ENCODE measurements at regions not wholly inside any gene's neighbourhood (a gene's known extent, or its start where the extent isn't known, plus 50 kb on each side); places are given as distances from the start of the nearest gene placed in this dataset.

GRCh38 chr12:102611995-102612394, 131.6 kb upstream of the IGF1 start:
- Histone ChIP-seq H2AK5ac (ENCODE audit: low read depth, low read length) (no peak overlapping the region), H3K27me3 (ENCODE audit: control insufficient read depth, insufficient read depth, low read length) (no peaks in the 10 kb centered on the region), H3K9me3 (ENCODE audit: control insufficient read depth, insufficient read depth, low read length) (no peaks in the 10 kb centered on the region), H3K56ac (ENCODE audit: extremely low read depth, insufficient read depth, low read length) (no peak overlapping the region), H3K18ac (ENCODE audit: low read depth, low read length) (no peak overlapping the region), H2BK5ac (ENCODE audit: low read depth, low read length, poor library complexity, severe bottlenecking) (no peak overlapping the region), H2BK20ac (ENCODE audit: low read depth, low read length) (no peak overlapping the region), H3K14ac (replicated peaks; ENCODE audit: low read depth, low read length) (no peak overlapping the region), H2BK15ac (ENCODE audit: low read depth, low read length) (no peak overlapping the region), H3K4me1 (ENCODE audit: control insufficient read depth, insufficient read depth, low read length) (no peaks in the 10 kb centered on the region), H3K36me3 (ENCODE audit: control insufficient read depth, insufficient read depth, low read length) (no peaks in the 10 kb centered on the region), H4K20me1 (ENCODE audit: insufficient read depth, low read length) (no peaks in the 10 kb centered on the region), H3K9me1 (ENCODE audit: insufficient read depth, low read length) (no peaks in the 10 kb centered on the region), H2BK120ac (ENCODE audit: low read depth, low read length) (no peak overlapping the region), H3K27ac (ENCODE audit: insufficient read depth, low read length) (no peak overlapping the region), H4K8ac (ENCODE audit: low read depth in 2 of 2, low read length in 2 of 2) (no peak overlapping the region), H3K4me2 (ENCODE audit: low read depth, low read length) (no peak overlapping the region), H4K91ac (ENCODE audit: insufficient read depth, low read depth, low read length) (no peak overlapping the region), H2AFZ (replicated peaks; ENCODE audit: low read length, poor library complexity) (no peak overlapping the region), H3K4ac (ENCODE audit: low read depth, low read length) (no peak overlapping the region), H3K23ac (ENCODE audit: low read depth, low read length) (no peak overlapping the region), H3K4me3 (ENCODE audit: insufficient read depth, low read depth, low read length) (no peak overlapping the region), H3K9ac (ENCODE audit: low read depth, low read length) (no peak overlapping the region), H2AK9ac (replicated peaks; ENCODE audit: low read depth, low read length, poor library complexity) (no peak overlapping the region), H3K79me1 (ENCODE audit: low read depth in 1 of 2, low read length in 2 of 2) (no peaks in the 10 kb centered on the region), H4K5ac (ENCODE audit: low read depth, low read length) (no peak overlapping the region)
- dilution Hi-C loops (cut with HindIII; ENCODE audit: low sequenced_read_pairs, unreplicated experiment): no loop called here
- ATAC-seq (ENCODE audit: low read depth): no peak
- no peak for DNase-seq
- BruUV-seq (replicated peaks): no TSS peak
- POLR2A ChIA-PET (ENCODE audit: unreplicated experiment): no interaction called here
- TF ChIP-seq MAFK (IDR thresholded peaks at IDR 0.05; ENCODE audit: low read depth, low read length): no peak
- TF ChIP-seq MXI1 (IDR thresholded peaks at IDR 0.05; ENCODE audit: borderline replicate concordance, low read depth, low read length): no peak
- no peak for TF ChIP-seq RAD21 (IDR thresholded peaks at IDR 0.05; ENCODE audit: low read length)
- TF ChIP-seq CHD1 (IDR thresholded peaks at IDR 0.05; ENCODE audit: low read depth, low read length): no peak
- no peak for TF ChIP-seq CEBPB (IDR thresholded peaks at IDR 0.05; ENCODE audit: low read depth, low read length)
- no peak for TF ChIP-seq SMC3 (IDR thresholded peaks at IDR 0.05; ENCODE audit: low read depth, low read length)
- TF ChIP-seq ELK1 (IDR thresholded peaks at IDR 0.05; ENCODE audit: borderline replicate concordance, low read depth, low read length): no peak
- no peak for TF ChIP-seq RFX5 (IDR thresholded peaks at IDR 0.05; ENCODE audit: low read depth, low read length)
- no peak for TF ChIP-seq NFE2L2 (IDR thresholded peaks at IDR 0.05; ENCODE audit: low read depth, low read length)
- no peak for TF ChIP-seq USF2 (IDR thresholded peaks at IDR 0.05; ENCODE audit: low read depth, low read length)
- no peak for TF ChIP-seq POLR2A (IDR thresholded peaks at IDR 0.05; ENCODE audit: low read depth, low read length)
- no peak for TF ChIP-seq FOS (IDR thresholded peaks at IDR 0.05; ENCODE audit: low read depth, low read length)
- TF ChIP-seq BHLHE40 (IDR thresholded peaks at IDR 0.05; ENCODE audit: low read depth, low read length): no peak
- no peak for TF ChIP-seq MAZ (IDR thresholded peaks at IDR 0.05; ENCODE audit: borderline replicate concordance, low read depth, low read length)
- no peak for TF ChIP-seq RCOR1 (IDR thresholded peaks at IDR 0.05; ENCODE audit: insufficient replicate concordance, low read length)
- TF ChIP-seq CTCF (conservative IDR thresholded peaks at IDR 0.05; ENCODE audit: low read depth, low read length): no peak
- intact Hi-C loops (cut with micrococcal nuclease): no loop called here
- in situ Hi-C loops (cut with MboI; ENCODE audit: low sequenced_read_pairs): no loop called here
- CTCF ChIA-PET: no interaction called here
- WGBS, 2 experiments (ENCODE audit: extremely low coverage in 2 of 2, insufficient read length in 1 of 2): no CpG with 5 or more reads among the region's 1 CpG
